Mammary epithelial cell (primary cell): ENCODE measurements at regions not wholly inside any gene's neighbourhood (a gene's known extent, or its start where the extent isn't known, plus 50 kb on each side); places are given as distances from the start of the nearest gene placed in this dataset.

Experiments
- CTCF ChIP-seq, 2 donors: IDR thresholded peaks in 1 of 2; conservative IDR thresholded peaks in 1 of 2; 2 replicates each; pipeline ENCODE4 v1.5.1; 2011 to 2012; ENCODE audit warnings: inconsistent platforms in 2 of 2, low read length in 2 of 2, mild to moderate bottlenecking in 2 of 2, control low read depth in 1 of 2, low read depth in 1 of 2; ENCODE audit not compliant: insufficient read depth in 1 of 2; ENCODE audit errors: extremely low read depth in 1 of 2
- EZH2 ChIP-seq: IDR thresholded peaks from 2 replicates; pipeline ENCODE4 v1.6.1; 2012; ENCODE audit warnings: low read length, inconsistent platforms, borderline replicate concordance

- TF ChIP-seq CTCF (conservative IDR thresholded peaks at IDR 0.05 in 1 of 2, IDR thresholded peaks at IDR 0.05 in 1 of 2; ENCODE audit: extremely low read depth in 1 of 2, insufficient read depth in 1 of 2, low read depth in 1 of 2, low read length in 2 of 2) (no peak), EZH2 (no peak)
Observed at GRCh38 chr10:64191286-64191685, 670.1 kb downstream of the REEP3 start.
